Psoas muscle (tissue), 7 donors: ENCODE measurements at regions not wholly inside any gene's neighbourhood (a gene's known extent, or its start where the extent isn't known, plus 50 kb on each side); places are given as distances from the start of the nearest gene placed in this dataset.

Source experiments
- ATAC-seq, 4 donors: fragments of 200-7000 bp; cut with Tn5 transposase; one replicate each; pipeline ENCODE4 v1.9.1; 2020; ENCODE audit warnings: moderate library complexity in 3 of 4, mild to moderate bottlenecking in 2 of 4
- DNase-seq, 2 donors: peaks; one replicate each; pipeline ENCODE4 v3.0.0-alpha.2; 2020
- H3K27ac ChIP-seq: fragments of 200-600 bp; one replicate; pipeline ENCODE4 v1.8.0; 2022
- H3K27me3 ChIP-seq, 3 donors: fragments of 200-600 bp in 1 of 3; one replicate each; pipeline versions ENCODE4 v1.6.1 to v1.8.0; 2013 to 2022; ENCODE audit warnings: low read length in 2 of 3, mild to moderate bottlenecking in 2 of 3, moderate library complexity in 1 of 3; ENCODE audit not compliant: insufficient read depth in 3 of 3
- H3K36me3 ChIP-seq, 2 donors: fragments of 200-600 bp in 1 of 2; one replicate each; pipeline versions ENCODE4 v1.6.1 to v1.8.0; 2013 to 2022; ENCODE audit warnings: low read depth in 1 of 2, mild to moderate bottlenecking in 1 of 2, moderate library complexity in 1 of 2; ENCODE audit not compliant: insufficient read depth in 1 of 2
- H3K4me1 ChIP-seq: fragments of 200-600 bp; one replicate; pipeline ENCODE4 v1.8.0; 2022
- H3K4me3 ChIP-seq: fragments of 200-600 bp; one replicate; pipeline ENCODE4 v1.8.0; 2022; ENCODE audit warnings: mild to moderate bottlenecking
- H3K9me3 ChIP-seq: fragments of 200-600 bp; one replicate; pipeline ENCODE4 v1.8.0; 2022
- WGBS, 3 donors: extraction: QIAGEN DNeasy Blood & Tissue Kit; methylation state at CpG; one replicate each; pipeline versions ENCODE4 v1.1.6 to v1.1.7; 2013; 5-methylcytosine and 5-hydroxymethylcytosine counted together
- intact Hi-C, 2 donors: fragments of 100-400 bp; cut with DNase I; formaldehyde crosslinking; loops; one replicate each; pipeline versions ENCODE4 v1.11.0 to v1.14.2; 2022
- TF ChIP-seq, protein P1 (sequence below): fragments of 200-600 bp; IDR thresholded peaks from one replicate; pipeline ENCODE4 v1.8.0; 2022; ENCODE audit warnings: antibody characterized with exemption
- donor health status: healthy with polysubstance abuse.
- donor health status: DM: no; HTN: no; CAD: no; lungs with moderate emphysema.
- donor health status: Bipolar disorder and iron deficiency.
- donor health status: healthy.
- donor health status: DM: yes; HTN: yes; CAD: no.
- donor health status: DM: no; HTN: no; CAD: no.
- donor health status: DM: yes; HTN: yes; CAD: no.

DNA sequence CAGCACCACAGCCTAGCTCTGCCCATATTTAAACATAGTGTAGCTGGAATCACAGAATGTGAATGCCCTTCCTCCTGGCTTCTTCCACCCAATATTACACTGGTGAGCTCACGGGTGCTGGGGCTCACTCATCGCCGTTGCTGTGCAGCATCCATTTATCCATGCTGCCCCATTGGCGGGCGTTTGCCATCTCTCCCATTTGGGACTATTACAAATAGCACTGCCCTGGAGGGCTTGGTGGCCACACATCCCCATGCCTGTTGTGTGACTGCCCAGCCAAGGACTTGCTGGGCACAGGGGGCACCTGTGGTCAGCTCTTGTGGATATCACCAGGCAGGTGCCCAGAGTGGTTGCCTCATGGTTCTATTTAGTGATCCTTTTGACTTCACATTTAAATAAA, 54.5 kb upstream of the ENTPD6 start:
- WGBS, 3 donors, result 80 to 88% (median 87%) methylated on average over 5 of the region's 5 CpGs
- intact Hi-C loops, result no loop called here
- Histone ChIP-seq H3K27ac (no peak overlapping the region), H3K4me3 (no peak overlapping the region), H3K27me3 (no peaks in the 10 kb centered on the region), H3K4me1 (no peaks in the 10 kb centered on the region), H3K9me3 (no peaks in the 10 kb centered on the region), H3K36me3 (no peaks in the 10 kb centered on the region)
- TF ChIP-seq, protein P1, sequence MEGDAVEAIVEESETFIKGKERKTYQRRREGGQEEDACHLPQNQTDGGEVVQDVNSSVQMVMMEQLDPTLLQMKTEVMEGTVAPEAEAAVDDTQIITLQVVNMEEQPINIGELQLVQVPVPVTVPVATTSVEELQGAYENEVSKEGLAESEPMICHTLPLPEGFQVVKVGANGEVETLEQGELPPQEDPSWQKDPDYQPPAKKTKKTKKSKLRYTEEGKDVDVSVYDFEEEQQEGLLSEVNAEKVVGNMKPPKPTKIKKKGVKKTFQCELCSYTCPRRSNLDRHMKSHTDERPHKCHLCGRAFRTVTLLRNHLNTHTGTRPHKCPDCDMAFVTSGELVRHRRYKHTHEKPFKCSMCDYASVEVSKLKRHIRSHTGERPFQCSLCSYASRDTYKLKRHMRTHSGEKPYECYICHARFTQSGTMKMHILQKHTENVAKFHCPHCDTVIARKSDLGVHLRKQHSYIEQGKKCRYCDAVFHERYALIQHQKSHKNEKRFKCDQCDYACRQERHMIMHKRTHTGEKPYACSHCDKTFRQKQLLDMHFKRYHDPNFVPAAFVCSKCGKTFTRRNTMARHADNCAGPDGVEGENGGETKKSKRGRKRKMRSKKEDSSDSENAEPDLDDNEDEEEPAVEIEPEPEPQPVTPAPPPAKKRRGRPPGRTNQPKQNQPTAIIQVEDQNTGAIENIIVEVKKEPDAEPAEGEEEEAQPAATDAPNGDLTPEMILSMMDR, result no peak
- DNase-seq, result no peak
- ATAC-seq, result no peak

DNA sequence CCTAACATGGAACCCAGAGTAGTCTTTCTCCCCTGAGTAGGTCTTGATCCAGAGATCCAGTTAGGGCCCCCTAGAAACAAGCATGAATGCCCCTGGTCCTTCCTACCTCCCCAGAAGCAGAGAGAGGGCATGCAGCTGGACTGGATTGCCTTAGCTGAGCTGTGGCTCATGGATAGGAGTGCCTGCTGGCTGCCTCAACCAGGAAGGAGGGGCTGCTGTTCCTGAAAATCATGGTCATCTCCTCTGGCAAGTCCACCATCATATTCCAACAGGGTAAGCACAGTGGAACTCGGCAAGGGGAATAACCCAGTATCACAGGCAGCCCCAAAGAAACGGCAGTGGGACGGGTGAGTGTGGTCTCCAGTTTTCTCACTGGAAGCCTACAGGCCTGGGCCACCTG, 53.1 kb upstream of the ENTPD6 start:
- no peaks in the 10 kb centered on the region for H3K4me1 ChIP-seq
- H3K27me3 ChIP-seq, result peaks cover 0 to 2% (median 0%) of the 10 kb centered on the region in 3 donors
- no peaks in the 10 kb centered on the region for H3K9me3 ChIP-seq
- TF ChIP-seq, protein P1, result no peak
- intact Hi-C loops, result no loop called here
- no peak for DNase-seq
- WGBS, 3 donors, result 91 to 97% (median 94%) methylated on average over 3 of the region's 3 CpGs
- no peak overlapping the region for H3K27ac ChIP-seq
- no peak overlapping the region for H3K4me3 ChIP-seq
- no peaks in the 10 kb centered on the region for H3K36me3 ChIP-seq
- ATAC-seq, result no peak

DNA sequence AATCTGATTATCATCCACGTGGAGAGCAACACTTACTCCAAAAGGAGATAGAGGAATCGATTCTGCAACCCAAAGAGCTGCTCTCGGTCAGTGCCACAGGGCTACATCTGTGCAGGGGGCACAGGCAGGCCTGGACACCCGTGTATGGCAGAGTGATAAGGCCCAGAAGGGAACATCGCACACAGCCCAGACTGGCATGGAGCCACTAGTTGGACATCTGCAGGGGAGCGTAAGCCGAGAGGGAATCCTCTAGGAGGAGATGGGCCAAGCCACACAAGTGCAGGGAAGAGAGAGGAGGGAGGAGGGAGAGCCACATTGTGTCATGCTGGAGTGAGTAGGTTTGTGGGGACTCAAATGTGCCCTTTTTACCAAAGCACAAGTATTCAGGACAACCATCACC, 50.4 kb upstream of the ENTPD6 start:
- Histone ChIP-seq H3K4me1 (peaks cover 8% of the 10 kb centered on the region), H3K27ac (no peak overlapping the region), H3K27me3 (peaks cover 0 to 16% (median 4%) of the 10 kb centered on the region in 3 donors), H3K9me3 (no peaks in the 10 kb centered on the region), H3K4me3 (no peak overlapping the region), H3K36me3 (no peaks in the 10 kb centered on the region)
- peak; percentile 38 to 84 (median 64) for ATAC-seq
- intact Hi-C loops, result no loop called here
- no peak for DNase-seq
- TF ChIP-seq, protein P1, result no peak
- WGBS, 3 donors, result 23 to 34% (median 24%) methylated on average over 7 of the region's 7 CpGs
